ENCODE measurements at regions not wholly inside any gene's neighbourhood (a gene's known extent, or its start where the extent isn't known, plus 50 kb on each side); places are given as distances from the start of the nearest gene placed in this dataset.

DNA sequence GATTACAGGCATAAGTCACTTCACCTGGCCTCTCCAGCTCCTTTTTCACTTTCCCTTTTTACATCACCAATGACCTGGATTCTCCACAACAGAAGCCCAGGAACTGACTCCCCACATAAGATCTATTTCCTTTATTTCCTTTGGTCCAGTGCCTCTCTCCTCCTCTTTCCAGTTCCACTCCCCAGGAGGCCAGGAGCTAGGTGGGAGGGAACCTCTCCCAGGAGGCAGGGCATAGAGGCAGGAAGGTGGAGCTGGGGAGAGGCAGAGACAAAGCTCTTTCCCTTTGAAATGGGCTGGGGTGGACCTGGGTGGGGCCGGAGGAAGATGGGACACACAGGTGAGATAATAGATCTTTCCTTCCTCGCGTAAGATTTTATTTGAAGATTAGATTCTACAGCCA is 318.3 kb upstream of the TNRC6C start:
- H3K4me3 ChIP-seq (ENCODE audit: low read depth in 1 of 2, low read length in 1 of 2): no peak overlapping the region
- H3K27me3 ChIP-seq: peaks cover 9% of the 10 kb centered on the region
- TF ChIP-seq CTCF (IDR thresholded peaks at IDR 0.05): no peak
- no peaks in the 10 kb centered on the region for H3K36me3 ChIP-seq
- H3K9me3 ChIP-seq: no peaks in the 10 kb centered on the region
- H3K27ac ChIP-seq: no peak overlapping the region
- no peaks in the 10 kb centered on the region for H3K4me1 ChIP-seq (ENCODE audit: control insufficient read depth in 1 of 2, insufficient read depth in 1 of 2, low read depth in 1 of 2, low read length in 1 of 2)

- H3K4me1 ChIP-seq (ENCODE audit: control insufficient read depth in 1 of 2, insufficient read depth in 1 of 2, low read depth in 1 of 2, low read length in 1 of 2): no peaks in the 10 kb centered on the region
- H3K36me3 ChIP-seq: no peaks in the 10 kb centered on the region
- TF ChIP-seq CTCF (IDR thresholded peaks at IDR 0.05): no peak
- H3K9me3 ChIP-seq: no peaks in the 10 kb centered on the region
- no peak overlapping the region for H3K27ac ChIP-seq
- H3K27me3 ChIP-seq: peaks cover 17% of the 10 kb centered on the region
- no peak overlapping the region for H3K4me3 ChIP-seq (ENCODE audit: low read depth in 1 of 2, low read length in 1 of 2)
These were observed 317.4 kb upstream of the TNRC6C start for GRCh38 chr17:77640916-77641605.

- Histone ChIP-seq H3K4me3 (ENCODE audit: low read depth in 1 of 2, low read length in 1 of 2) (no peak overlapping the region), H3K9me3 (no peaks in the 10 kb centered on the region), H3K27me3 (peaks cover 17% of the 10 kb centered on the region), H3K36me3 (no peaks in the 10 kb centered on the region), H3K4me1 (ENCODE audit: control insufficient read depth in 1 of 2, insufficient read depth in 1 of 2, low read depth in 1 of 2, low read length in 1 of 2) (no peaks in the 10 kb centered on the region), H3K27ac (no peak overlapping the region)
- TF ChIP-seq CTCF (IDR thresholded peaks at IDR 0.05): no peak
These were observed 316.8 kb upstream of the TNRC6C start for GRCh38 chr17:77641718-77642117.

GRCh38 chr17:77644181-77645071 is 314.1 kb upstream of the TNRC6C start:
- TF ChIP-seq CTCF (IDR thresholded peaks at IDR 0.05): no peak
- H3K36me3 ChIP-seq: no peaks in the 10 kb centered on the region
- H3K4me3 ChIP-seq (ENCODE audit: low read depth in 1 of 2, low read length in 1 of 2): no peak overlapping the region
- H3K4me1 ChIP-seq (ENCODE audit: control insufficient read depth in 1 of 2, insufficient read depth in 1 of 2, low read depth in 1 of 2, low read length in 1 of 2): no peaks in the 10 kb centered on the region
- no peak overlapping the region for H3K27ac ChIP-seq
- peaks cover 17% of the 10 kb centered on the region for H3K27me3 ChIP-seq
- H3K9me3 ChIP-seq: no peaks in the 10 kb centered on the region

DNA sequence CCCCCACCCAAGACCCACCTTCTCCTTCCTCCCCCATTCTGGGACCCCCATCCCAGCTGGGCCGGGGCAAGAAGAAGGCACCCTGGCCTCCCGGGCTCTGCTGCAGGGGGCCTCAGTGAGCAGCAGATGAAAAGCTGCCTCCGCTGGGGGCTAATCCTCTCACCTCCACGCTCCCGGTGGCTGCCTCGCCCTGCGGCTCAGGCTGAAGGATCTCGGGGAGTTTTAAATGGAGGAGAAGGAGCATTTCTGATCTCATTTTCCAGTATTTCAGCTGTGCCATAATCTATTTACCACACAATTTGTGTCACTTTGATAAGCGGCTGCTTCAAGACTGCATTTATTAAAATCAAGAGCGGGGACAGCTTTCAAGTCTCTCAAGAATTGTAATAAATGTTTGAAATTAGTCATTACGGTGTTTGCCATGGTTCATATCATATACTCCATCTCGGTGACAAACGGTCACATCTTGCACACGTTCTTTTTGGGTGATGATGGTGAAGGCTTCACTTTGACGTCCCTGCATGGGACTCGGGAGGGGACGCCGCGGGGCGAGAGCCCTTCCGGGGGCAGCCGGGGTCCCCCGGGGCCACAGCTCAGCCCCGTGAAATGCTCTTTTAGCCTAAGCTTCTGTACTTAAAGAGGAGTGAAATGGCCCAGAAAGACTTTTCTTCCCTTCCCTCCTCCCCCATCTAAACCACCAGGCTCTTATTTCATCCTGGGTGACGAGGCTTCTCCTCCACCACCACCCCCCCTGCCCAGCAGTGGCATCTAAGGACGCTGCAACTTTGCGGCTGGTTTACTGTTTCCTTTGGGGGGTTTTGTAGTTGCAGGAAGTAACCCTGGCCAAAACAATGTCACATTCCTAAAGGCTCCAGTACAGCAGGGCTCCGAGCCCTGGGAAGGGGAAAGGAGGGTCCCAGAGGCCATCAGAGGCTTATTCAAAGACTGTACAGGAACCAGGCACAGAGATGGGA is 313.1 kb upstream of the TNRC6C start:
- Histone ChIP-seq H3K27ac (no peak overlapping the region), H3K9me3 (no peaks in the 10 kb centered on the region), H3K27me3 (peaks cover 17% of the 10 kb centered on the region), H3K4me1 (ENCODE audit: control insufficient read depth in 1 of 2, insufficient read depth in 1 of 2, low read depth in 1 of 2, low read length in 1 of 2) (no peaks in the 10 kb centered on the region), H3K36me3 (no peaks in the 10 kb centered on the region), H3K4me3 (ENCODE audit: low read depth in 1 of 2, low read length in 1 of 2) (no peak overlapping the region)
- TF ChIP-seq CTCF (IDR thresholded peaks at IDR 0.05): no peak

Data from neutrophil (primary cell).